Astrocyte of the cerebellum (primary cell): ENCODE measurements at regions not wholly inside any gene's neighbourhood (a gene's known extent, or its start where the extent isn't known, plus 50 kb on each side); places are given as distances from the start of the nearest gene placed in this dataset.

ENCODE experiments used
- DNase-seq: peaks from one replicate; pipeline ENCODE4 v3.0.0-alpha.2; 2011; ENCODE audit warnings: low read depth
- H3K4me3 ChIP-seq: 2 replicates; pipeline ENCODE4 v1.5.1; 2011; ENCODE audit warnings: mild to moderate bottlenecking, low read depth, low read length, moderate library complexity
- in situ Hi-C: cut with HindIII; loops from 2 replicates; pipeline ENCODE4 v1.10.0; 2017; ENCODE audit warnings: low sequenced_read_pairs
- TF ChIP-seq, protein P1 (sequence below): IDR thresholded peaks from 2 replicates; pipeline ENCODE4 v1.5.1; 2012; ENCODE audit warnings: low read length, low read depth, moderate library complexity, mild to moderate bottlenecking; ENCODE audit errors: missing control alignments

DNA sequence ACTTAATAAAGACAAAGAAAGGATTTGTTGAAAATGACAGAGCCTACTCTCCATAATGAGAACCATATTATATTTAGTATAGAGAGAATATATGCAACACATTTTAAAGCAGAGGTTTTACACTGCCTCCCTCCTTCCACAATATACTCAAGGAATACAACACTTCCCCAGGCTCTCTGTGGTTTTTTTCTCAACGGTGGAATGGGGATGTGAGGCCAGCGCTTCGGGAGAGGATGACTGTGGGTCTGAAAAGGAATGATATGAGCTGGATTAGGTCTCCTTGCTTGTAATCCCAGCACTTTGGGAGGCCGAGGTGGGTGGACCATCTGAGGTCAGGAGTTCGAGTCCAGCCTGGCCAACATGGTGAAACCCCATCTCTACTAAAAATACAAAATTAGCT lies 348.7 kb upstream of the KLF3 start:
- no peak for DNase-seq
- no peak overlapping the region for H3K4me3 ChIP-seq
- TF ChIP-seq, protein P1, sequence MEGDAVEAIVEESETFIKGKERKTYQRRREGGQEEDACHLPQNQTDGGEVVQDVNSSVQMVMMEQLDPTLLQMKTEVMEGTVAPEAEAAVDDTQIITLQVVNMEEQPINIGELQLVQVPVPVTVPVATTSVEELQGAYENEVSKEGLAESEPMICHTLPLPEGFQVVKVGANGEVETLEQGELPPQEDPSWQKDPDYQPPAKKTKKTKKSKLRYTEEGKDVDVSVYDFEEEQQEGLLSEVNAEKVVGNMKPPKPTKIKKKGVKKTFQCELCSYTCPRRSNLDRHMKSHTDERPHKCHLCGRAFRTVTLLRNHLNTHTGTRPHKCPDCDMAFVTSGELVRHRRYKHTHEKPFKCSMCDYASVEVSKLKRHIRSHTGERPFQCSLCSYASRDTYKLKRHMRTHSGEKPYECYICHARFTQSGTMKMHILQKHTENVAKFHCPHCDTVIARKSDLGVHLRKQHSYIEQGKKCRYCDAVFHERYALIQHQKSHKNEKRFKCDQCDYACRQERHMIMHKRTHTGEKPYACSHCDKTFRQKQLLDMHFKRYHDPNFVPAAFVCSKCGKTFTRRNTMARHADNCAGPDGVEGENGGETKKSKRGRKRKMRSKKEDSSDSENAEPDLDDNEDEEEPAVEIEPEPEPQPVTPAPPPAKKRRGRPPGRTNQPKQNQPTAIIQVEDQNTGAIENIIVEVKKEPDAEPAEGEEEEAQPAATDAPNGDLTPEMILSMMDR, result no peak
- in situ Hi-C loops, result loop anchor here (25.0 kb wide), 2 partner anchors 228 to 347 kb away; partner anchors contain the start of gene KLF3

DNA sequence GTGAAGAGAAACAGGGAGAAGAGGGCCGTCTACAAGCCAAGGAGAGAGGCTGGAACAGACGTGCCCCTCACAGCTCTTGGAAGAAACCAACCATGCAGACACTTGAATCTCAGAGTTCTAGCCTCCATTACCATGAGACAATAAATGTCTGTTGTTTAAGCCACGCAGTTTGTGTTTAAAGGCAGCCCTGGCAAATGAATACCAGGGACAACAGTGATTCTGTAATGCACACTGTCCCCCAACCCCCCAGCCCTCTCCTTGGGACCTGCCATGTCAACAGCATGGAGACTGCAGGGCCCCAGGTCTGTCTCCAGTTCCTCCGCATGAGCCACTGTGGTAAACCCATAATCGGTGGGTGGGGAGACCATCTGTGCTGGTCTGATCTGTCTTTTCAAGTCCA lies 348.0 kb upstream of the KLF3 start:
- in situ Hi-C loops, result loop anchor here (25.0 kb wide), 2 partner anchors 229 to 346 kb away; partner anchors contain the start of gene KLF3
- H3K4me3 ChIP-seq, result no peak overlapping the region
- DNase-seq, result no peak
- TF ChIP-seq, protein P1, result no peak

DNA sequence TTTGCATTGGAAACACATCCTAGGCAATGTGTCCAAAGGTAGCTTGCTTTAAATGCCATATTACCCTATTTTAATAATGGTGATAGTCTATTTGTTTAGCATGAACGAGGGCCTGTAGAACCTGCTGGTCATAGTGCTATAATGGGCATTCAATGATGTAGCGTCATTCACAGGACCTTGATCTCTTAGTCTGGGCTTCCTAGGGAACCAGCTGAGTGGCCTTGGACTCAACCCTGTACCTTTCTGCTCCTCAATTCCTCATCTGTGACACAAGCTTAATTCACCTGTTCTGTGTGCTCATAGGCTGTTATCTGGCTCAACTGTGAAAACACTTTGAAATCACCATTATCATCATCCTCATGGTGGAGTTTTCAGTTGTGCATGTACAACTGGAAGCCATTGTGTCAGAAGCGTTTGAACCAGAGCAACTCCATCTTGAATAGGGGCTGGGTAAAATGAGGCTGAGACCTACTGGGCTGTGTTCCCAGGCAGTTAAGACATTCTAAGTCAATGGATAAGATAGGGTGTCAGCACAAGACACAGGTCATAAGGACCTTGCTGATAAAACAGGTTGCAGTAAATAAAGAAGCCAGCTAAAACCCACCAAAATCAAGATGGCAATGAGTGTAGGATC lies 346.8 kb upstream of the KLF3 start:
- TF ChIP-seq, protein P1, result no peak
- H3K4me3 ChIP-seq, result no peak overlapping the region
- in situ Hi-C loops, result loop anchor here (25.0 kb wide), 2 partner anchors 230 to 345 kb away; partner anchors contain the start of gene KLF3

DNA sequence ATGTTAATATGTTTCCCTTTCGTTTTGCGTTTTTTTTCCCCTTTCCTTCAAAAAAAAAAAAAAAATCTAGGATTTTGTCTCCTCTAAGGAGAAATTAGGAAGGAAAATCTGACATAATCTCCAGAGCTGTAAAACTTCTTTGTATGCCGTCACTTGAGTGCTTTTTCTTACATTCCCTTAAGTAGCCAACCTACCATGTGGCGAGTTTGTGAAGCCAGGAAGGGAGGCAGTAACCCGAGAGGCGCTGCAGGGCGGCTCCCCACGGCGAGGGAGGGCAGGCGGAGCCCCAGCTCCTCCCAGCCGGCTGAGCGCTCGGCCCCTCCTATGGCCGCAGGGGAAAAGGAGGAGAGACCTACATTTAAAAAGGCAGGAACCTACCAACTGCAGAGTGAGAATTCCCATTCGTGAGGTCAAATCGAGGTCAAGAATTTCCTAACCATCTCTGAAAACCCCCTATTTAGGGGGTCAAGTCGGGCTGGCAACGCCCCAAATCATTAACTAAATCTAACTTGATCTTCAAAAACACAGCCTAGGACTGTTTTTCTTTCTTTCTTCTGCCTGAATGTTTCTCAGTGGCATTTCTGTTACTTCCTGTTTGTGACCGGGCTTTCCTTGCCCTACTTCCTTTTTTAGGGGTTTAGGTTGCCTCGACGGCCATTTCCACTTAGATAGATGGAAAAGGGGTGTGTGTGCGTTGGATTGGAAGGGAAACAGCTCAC lies 345.1 kb upstream of the KLF3 start:
- H3K4me3 ChIP-seq, result no peak overlapping the region
- TF ChIP-seq, protein P1, result no peak
- peak; percentile 92 for DNase-seq
- in situ Hi-C loops, result loop anchor here (25.0 kb wide), 2 partner anchors 232 to 343 kb away; partner anchors contain the start of gene KLF3

More for the DNA sequence above, 346.8 kb upstream of the KLF3 start:
- no peak for DNase-seq

DNA sequence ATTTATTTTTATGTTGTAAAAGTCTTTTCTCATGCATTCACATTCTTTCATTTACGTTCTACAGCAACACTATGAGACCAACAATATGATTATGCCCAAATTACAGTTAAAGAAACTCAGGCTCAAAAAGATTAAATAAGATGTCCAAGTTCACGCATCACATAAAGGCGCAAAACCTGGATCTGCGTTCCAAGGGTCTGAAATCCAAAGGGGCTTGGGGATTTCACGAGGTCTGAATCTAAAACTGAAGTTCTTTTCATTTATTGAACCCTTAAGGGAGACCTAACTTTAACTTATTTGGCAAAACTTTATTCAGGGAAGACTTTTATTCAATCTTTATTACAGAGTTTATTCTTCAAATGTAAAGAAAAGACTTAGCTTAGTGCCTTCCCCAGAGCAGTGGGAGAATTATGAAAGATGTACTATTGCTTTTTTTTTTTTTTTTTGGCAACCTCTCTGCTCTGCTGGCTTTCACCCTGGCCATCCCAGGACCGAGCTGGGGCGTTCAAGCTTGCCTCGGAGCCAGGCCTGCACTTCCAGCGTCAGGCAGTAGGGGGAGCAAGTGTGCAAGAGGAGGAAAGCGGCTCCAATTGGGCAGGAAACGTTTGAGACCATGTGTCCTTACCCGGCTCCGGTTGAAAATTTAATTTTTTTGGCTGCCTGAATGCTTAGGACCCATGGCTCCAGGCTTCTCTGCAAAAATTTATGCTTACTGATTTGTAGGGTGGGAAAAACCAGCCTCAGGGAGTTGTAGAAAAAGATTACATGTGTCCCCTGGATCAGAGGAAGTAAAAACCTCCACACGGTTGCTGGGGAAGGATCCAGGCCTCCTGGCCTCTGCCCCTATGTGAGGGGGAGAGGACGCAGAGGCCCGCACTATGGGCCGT lies 344.3 kb upstream of the KLF3 start:
- H3K4me3 ChIP-seq, result no peak overlapping the region
- TF ChIP-seq, protein P1, result peak; percentile 100
- DNase-seq, result peak; percentile 88
- in situ Hi-C loops, result loop anchor here (5.0 to 25.0 kb wide), 3 partner anchors 232 to 413 kb away; partner anchors contain the start of gene KLF3

DNA sequence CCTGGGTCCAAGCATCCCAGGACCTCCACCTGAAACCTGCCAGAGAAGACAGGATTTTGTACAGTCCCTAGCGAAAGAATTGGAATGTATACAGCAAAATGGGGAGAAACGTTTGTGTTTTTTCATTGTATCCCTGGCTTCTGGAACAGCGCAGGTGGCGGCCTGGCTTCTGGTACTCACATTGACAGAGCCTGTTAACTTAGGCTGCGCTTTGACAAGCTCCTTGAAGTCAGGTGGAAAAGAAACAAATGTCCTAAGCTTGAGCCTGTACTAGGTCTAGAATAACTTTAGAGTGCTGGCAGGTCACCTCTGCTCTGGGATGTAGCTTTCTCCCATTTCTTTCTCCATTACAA lies 343.7 kb upstream of the KLF3 start:
- in situ Hi-C loops, result loop anchor here (5.0 to 25.0 kb wide), 3 partner anchors 233 to 412 kb away; partner anchors contain the start of gene KLF3
- no peak for DNase-seq
- TF ChIP-seq, protein P1, result no peak
- no peak overlapping the region for H3K4me3 ChIP-seq
